ENCODE measurements at regions not wholly inside any gene's neighbourhood (a gene's known extent, or its start where the extent isn't known, plus 50 kb on each side); places are given as distances from the start of the nearest gene placed in this dataset.

- TF ChIP-seq CTCF (IDR thresholded peaks at IDR 0.05) (no peak), ZFX (IDR thresholded peaks at IDR 0.05; ENCODE audit: borderline replicate concordance) (no peak)
- no peak overlapping the region for H3K27ac ChIP-seq
These were observed 285.8 kb upstream of the GYPC start for GRCh38 chr2:126370201-126370600.

- no peak overlapping the region for H3K27ac ChIP-seq
- no peak for TF ChIP-seq CTCF (IDR thresholded peaks at IDR 0.05)
- TF ChIP-seq ZFX (IDR thresholded peaks at IDR 0.05; ENCODE audit: borderline replicate concordance): no peak
These were observed 283.6 kb upstream of the GYPC start for GRCh38 chr2:126372406-126372805.

- TF ChIP-seq ZFX (IDR thresholded peaks at IDR 0.05; ENCODE audit: borderline replicate concordance) (no peak), CTCF (IDR thresholded peaks at IDR 0.05) (no peak)
- H3K27ac ChIP-seq: no peak overlapping the region
These were observed 277.8 kb upstream of the GYPC start for GRCh38 chr2:126378176-126378575.

- TF ChIP-seq CTCF (IDR thresholded peaks at IDR 0.05): no peak
- no peak for TF ChIP-seq ZFX (IDR thresholded peaks at IDR 0.05; ENCODE audit: borderline replicate concordance)
- no peak overlapping the region for H3K27ac ChIP-seq
These were observed 274.9 kb upstream of the GYPC start for GRCh38 chr2:126381091-126381490.

- TF ChIP-seq ZFX (IDR thresholded peaks at IDR 0.05; ENCODE audit: borderline replicate concordance) (no peak), CTCF (IDR thresholded peaks at IDR 0.05) (no peak)
- no peak overlapping the region for H3K27ac ChIP-seq
These were observed 273.0 kb upstream of the GYPC start for GRCh38 chr2:126382998-126383397.

GRCh38 chr2:126383800-126384199, 272.2 kb upstream of the GYPC start:
- H3K27ac ChIP-seq: no peak overlapping the region
- TF ChIP-seq CTCF (IDR thresholded peaks at IDR 0.05) (no peak), ZFX (IDR thresholded peaks at IDR 0.05; ENCODE audit: borderline replicate concordance) (no peak)

- no peak overlapping the region for H3K27ac ChIP-seq
- TF ChIP-seq ZFX (IDR thresholded peaks at IDR 0.05; ENCODE audit: borderline replicate concordance) (no peak), CTCF (IDR thresholded peaks at IDR 0.05) (no peak)
These were observed 270.5 kb upstream of the GYPC start for GRCh38 chr2:126385441-126385840.

All from 22Rv1 (cell line).